K562 (cell line): ENCODE measurements at regions not wholly inside any gene's neighbourhood (a gene's known extent, or its start where the extent isn't known, plus 50 kb on each side); places are given as distances from the start of the nearest gene placed in this dataset.

Source experiments
- ATAC-seq: fragments of 200-7000 bp; cut with Tn5 transposase; 3 replicates; pipeline ENCODE4 v1.9.1; 2020; ENCODE audit warnings: moderate library complexity
- BruUV-seq: library from RNA; stranded (reverse); fragments of 400-500 nt; replicated peaks from 2 replicates; lab custom pipeline; 2021; lab: Mats Ljungman, UMichigan
- CTCF ChIA-PET: fragments of 300-600 bp; formaldehyde crosslinking; extraction: SDS; loops from one replicate; lab custom pipeline; 2021; ENCODE audit warnings: low intra/inter-chr PET ratio; lab: Yijun Ruan, JAX
- POLR2A ChIA-PET: fragments of 300-600, 350-650 bp; sonication (Branson Sonifier 250); formaldehyde crosslinking; extraction: SDS; loops from one replicate; lab custom pipeline; 2021; ENCODE audit warnings: antibody characterized with exemption, inconsistent platforms; lab: Yijun Ruan, JAX
- DNase-seq, 4 experiments: peaks; one replicate each; pipeline versions ENCODE4 v3.0.0 to v3.0.0-alpha.2; 2011 to 2018; ENCODE audit warnings: low spot score in 3 of 4, mixed read lengths in 3 of 4; ENCODE audit errors: extremely low read depth in 1 of 4
- FAIRE-seq: peaks from 2 replicates; lab custom pipeline; 2011; peaks lifted over from hg19 to GRCh38; lab: Jason Lieb, UNC
- H2AFZ ChIP-seq: 2 replicates; pipeline ENCODE4 v1.6.0; 2011; ENCODE audit warnings: low read depth, low read length, control low read depth, inconsistent platforms
- H3K27ac ChIP-seq: fragments of 200-600 bp; 3 replicates; pipeline ENCODE4 v1.8.0; 2011; ENCODE audit warnings: low read depth, mild to moderate bottlenecking, control low read depth, inconsistent platforms, low read length, moderate library complexity, mixed read lengths; ENCODE audit errors: extremely low read depth
- H3K27me3 ChIP-seq, 2 experiments: fragments of 300-600 bp in 1 of 2; 2 replicates in 1 of 2; 3 replicates in 1 of 2; pipeline versions ENCODE4 v1.6.0 to v1.8.0; 2011; ENCODE audit warnings: inconsistent platforms in 2 of 2, low read length in 2 of 2, mild to moderate bottlenecking in 1 of 2, mixed read lengths in 1 of 2, moderate library complexity in 1 of 2; ENCODE audit not compliant: control insufficient read depth in 2 of 2, insufficient read depth in 2 of 2
- H3K36me3 ChIP-seq: fragments of 300-600 bp; 3 replicates; pipeline ENCODE4 v1.8.0; 2011; ENCODE audit warnings: mild to moderate bottlenecking, low read length, inconsistent platforms; ENCODE audit not compliant: control insufficient read depth, insufficient read depth
- H3K4me1 ChIP-seq, 2 experiments: fragments of 200-600 bp in 1 of 2; replicated peaks in 1 of 2; 2 replicates in 1 of 2; 3 replicates in 1 of 2; pipeline versions ENCODE4 v1.5.1 to v1.8.0; 2011; ENCODE audit warnings: inconsistent platforms in 2 of 2, low read length in 2 of 2, mild to moderate bottlenecking in 1 of 2, mixed read lengths in 1 of 2, moderate library complexity in 1 of 2; ENCODE audit not compliant: control insufficient read depth in 2 of 2, insufficient read depth in 2 of 2
- H3K4me2 ChIP-seq: 2 replicates; pipeline ENCODE4 v1.6.1; 2011; ENCODE audit warnings: low read length, control low read depth, inconsistent platforms, mixed read lengths; ENCODE audit not compliant: insufficient read depth
- H3K4me3 ChIP-seq: fragments of 200-600 bp; sonication (generic), shearing (Covaris generic); 2 replicates; pipeline ENCODE4 v1.5.1; 2016; ENCODE audit warnings: control low read depth, inconsistent platforms
- H3K79me2 ChIP-seq: fragments of 200-600 bp; 3 replicates; pipeline ENCODE4 v1.8.0; 2011; ENCODE audit warnings: low read length, inconsistent platforms; ENCODE audit not compliant: control insufficient read depth, insufficient read depth
- H3K9ac ChIP-seq, 2 experiments: 2 replicates each; pipeline versions ENCODE4 v1.6.0 to v1.6.1; 2011; ENCODE audit warnings: low read depth in 2 of 2, low read length in 2 of 2, control low read depth in 1 of 2, inconsistent platforms in 1 of 2, mild to moderate bottlenecking in 1 of 2, mixed read lengths in 1 of 2; ENCODE audit not compliant: insufficient read depth in 1 of 2
- H3K9me1 ChIP-seq: one replicate; pipeline ENCODE4 v1.6.0; 2011; ENCODE audit warnings: inconsistent platforms, mild to moderate bottlenecking, low read length, moderate library complexity; ENCODE audit not compliant: control insufficient read depth, insufficient read depth
- H3K9me3 ChIP-seq: replicated peaks from 2 replicates; pipeline ENCODE4 v1.5.1; 2011; ENCODE audit warnings: low read depth, low read length, inconsistent platforms; ENCODE audit not compliant: control insufficient read depth, insufficient read depth
- H4K20me1 ChIP-seq: replicated peaks from 2 replicates; pipeline ENCODE4 v1.6.1; 2011; ENCODE audit warnings: low read length, inconsistent platforms, mixed read lengths; ENCODE audit not compliant: control insufficient read depth, insufficient read depth
- LCOR ChIP-seq: sonication (generic); formaldehyde crosslinking; IDR thresholded peaks from 2 replicates; pipeline ENCODE4 v1.8.0; 2022; ENCODE audit warnings: mild to moderate bottlenecking, missing genetic modification reagents
- NFYB ChIP-seq: IDR thresholded peaks from 2 replicates; pipeline ENCODE4 v1.6.1; 2011; ENCODE audit warnings: mild to moderate bottlenecking, moderate library complexity; ENCODE audit not compliant: insufficient read length; ENCODE audit errors: extremely low read depth
- ZFX ChIP-seq: sonication (generic); formaldehyde crosslinking; IDR thresholded peaks from 2 replicates; pipeline ENCODE4 v1.8.0; 2022; ENCODE audit warnings: mild to moderate bottlenecking, missing genetic modification reagents, moderate library complexity
- ZNF316 ChIP-seq: fragments of 450-650 bp; IDR thresholded peaks from 2 replicates; pipeline ENCODE4 v1.6.1; 2016
- ZNF347 ChIP-seq: fragments of 450-650 bp; formaldehyde crosslinking; IDR thresholded peaks from 2 replicates; pipeline ENCODE4 v1.4.0; 2020; ENCODE audit warnings: low read depth, mild to moderate bottlenecking, moderate library complexity
- WGBS: fragments of 100-300 bp; shearing (Covaris generic); methylation state at CpG from one replicate; pipeline ENCODE4 v1.1.6; 2016; ENCODE audit warnings: low coverage, mixed read lengths; ENCODE audit not compliant: insufficient coverage; ENCODE audit errors: missing lambda C conversion rate; 5-methylcytosine and 5-hydroxymethylcytosine counted together
- in situ Hi-C: fragments of 300-500 bp; cut with MboI; formaldehyde crosslinking; loops from 4 replicates; pipeline ENCODE4 v1.15.0; 2018; ENCODE audit warnings: inconsistent platforms, mixed read lengths
- intact Hi-C: fragments of 100-400 bp; cut with micrococcal nuclease; formaldehyde crosslinking; loops from 2 replicates; pipeline ENCODE4 v1.14.2; 2022
- TF ChIP-seq, protein P1 (sequence below): fragments of 250-450 bp; sonication (Bioruptor Pico); IDR thresholded peaks from 2 replicates; pipeline ENCODE4 v1.8.0; 2022; ENCODE audit warnings: inconsistent platforms

DNA sequence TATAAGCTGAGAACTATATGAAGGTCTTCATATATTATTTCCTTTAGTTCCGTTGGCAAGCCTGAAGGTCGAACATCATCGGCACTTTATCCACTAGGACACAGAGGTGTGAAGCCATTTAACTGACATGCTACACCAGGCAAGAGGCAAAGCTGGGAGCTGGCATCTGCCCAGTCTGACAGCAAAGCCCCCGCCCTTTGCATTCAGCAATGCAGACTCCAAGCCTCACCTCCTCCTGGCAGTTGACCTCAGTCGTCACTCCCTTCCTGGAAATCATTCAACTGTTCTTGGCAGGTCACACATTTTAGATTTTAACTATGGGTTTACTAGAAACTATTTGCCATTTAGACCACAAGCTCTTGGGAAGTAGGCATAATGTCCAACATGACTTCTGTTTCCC, 135.8 kb upstream of the FRG1 start:
- intact Hi-C loops, result no loop called here
- DNase-seq, result no peak
- Histone ChIP-seq H3K36me3 (no peaks in the 10 kb centered on the region), H3K9me1 (no peaks in the 10 kb centered on the region), H3K27ac (no peak overlapping the region), H2AFZ (no peak overlapping the region), H3K4me1 (no peaks in the 10 kb centered on the region), H3K79me2 (no peaks in the 10 kb centered on the region), H3K9me3 (no peaks in the 10 kb centered on the region), H3K4me2 (no peak overlapping the region)
- WGBS, result 0% methylated on average over 4 of the region's 5 CpGs
- BruUV-seq, result no TSS peak
- FAIRE-seq, result no peak
- ATAC-seq, result no peak
- TF ChIP-seq, protein P1, sequence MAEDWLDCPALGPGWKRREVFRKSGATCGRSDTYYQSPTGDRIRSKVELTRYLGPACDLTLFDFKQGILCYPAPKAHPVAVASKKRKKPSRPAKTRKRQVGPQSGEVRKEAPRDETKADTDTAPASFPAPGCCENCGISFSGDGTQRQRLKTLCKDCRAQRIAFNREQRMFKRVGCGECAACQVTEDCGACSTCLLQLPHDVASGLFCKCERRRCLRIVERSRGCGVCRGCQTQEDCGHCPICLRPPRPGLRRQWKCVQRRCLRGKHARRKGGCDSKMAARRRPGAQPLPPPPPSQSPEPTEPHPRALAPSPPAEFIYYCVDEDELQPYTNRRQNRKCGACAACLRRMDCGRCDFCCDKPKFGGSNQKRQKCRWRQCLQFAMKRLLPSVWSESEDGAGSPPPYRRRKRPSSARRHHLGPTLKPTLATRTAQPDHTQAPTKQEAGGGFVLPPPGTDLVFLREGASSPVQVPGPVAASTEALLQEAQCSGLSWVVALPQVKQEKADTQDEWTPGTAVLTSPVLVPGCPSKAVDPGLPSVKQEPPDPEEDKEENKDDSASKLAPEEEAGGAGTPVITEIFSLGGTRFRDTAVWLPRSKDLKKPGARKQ (CRISPR knock-in tag), result no peak
- TF ChIP-seq, all 486 proteins: peak for 0
- Histone ChIP-seq H3K27me3 (no peaks in the 10 kb centered on the region), H3K9ac (no peak overlapping the region), H4K20me1 (no peaks in the 10 kb centered on the region), H3K4me3 (no peak overlapping the region)
- POLR2A ChIA-PET, result interaction anchor here (0.7 to 0.9 kb wide), 2 partner anchors 17 to 57 kb away, joined by 3 read pairs; no protein-coding TSS in a partner anchor
- CTCF ChIA-PET, result no interaction called here
- in situ Hi-C loops, result no loop called here

DNA sequence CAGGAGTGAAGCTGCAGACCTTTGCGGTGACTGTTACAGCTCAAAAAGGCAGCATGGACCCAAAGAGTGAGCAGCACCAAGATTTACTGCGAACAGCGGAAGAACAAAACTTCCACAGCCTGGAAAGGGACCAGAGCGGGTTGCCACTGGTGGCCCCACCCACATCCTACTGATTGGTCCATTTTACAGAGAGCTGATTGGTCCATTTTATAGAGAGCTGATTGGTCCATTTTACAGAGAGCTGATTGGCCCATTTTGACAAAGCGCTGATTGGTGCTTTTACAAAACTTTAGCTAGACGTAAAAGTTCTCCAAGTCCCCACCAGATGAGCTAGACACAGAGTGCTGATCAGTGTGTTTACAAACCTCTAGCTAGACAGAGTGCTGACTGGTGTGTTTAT, 134.2 kb upstream of the FRG1 start:
- intact Hi-C loops (no loop called here), in situ Hi-C loops (no loop called here)
- Histone ChIP-seq H3K27ac (no peak overlapping the region), H3K27me3 (no peaks in the 10 kb centered on the region), H3K4me2 (no peak overlapping the region), H3K9me3 (no peaks in the 10 kb centered on the region), H3K4me1 (no peaks in the 10 kb centered on the region), H4K20me1 (no peaks in the 10 kb centered on the region), H3K9ac (no peak overlapping the region), H3K4me3 (no peak overlapping the region), H3K9me1 (no peaks in the 10 kb centered on the region), H3K79me2 (no peaks in the 10 kb centered on the region), H3K36me3 (no peaks in the 10 kb centered on the region), H2AFZ (no peak overlapping the region)
- ChIA-PET POLR2A (no interaction called here), CTCF (no interaction called here)
- WGBS, result 10% methylated on average over 6 of the region's 6 CpGs
- TF ChIP-seq LCOR (CRISPR knock-in tag) (no peak), NFYB (peak; percentile 52), ZNF347 (CRISPR knock-in tag) (no peak), ZNF316 (0 out of 2 replicates have a peak, but pooled peaks have one; percentile 6), ZFX (no peak)
- DNase-seq, result no peak
- ATAC-seq, result peak; percentile 61
- BruUV-seq, result no TSS peak
- no peak for FAIRE-seq
